Gastrocnemius medialis (tissue), 4 donors: ENCODE measurements at regions not wholly inside any gene's neighbourhood (a gene's known extent, or its start where the extent isn't known, plus 50 kb on each side); places are given as distances from the start of the nearest gene placed in this dataset.

ENCODE experiments used
- POLR2A ChIP-seq, 2 donors: fragments of 450-650 bp; IDR thresholded peaks; one replicate each; pipeline ENCODE4 v1.6.1; 2017; ENCODE audit warnings: antibody characterized with exemption in 2 of 2, mild to moderate bottlenecking in 2 of 2, moderate library complexity in 2 of 2
- TF ChIP-seq, protein P1 (sequence below), 5 experiments: fragments of 450-650 bp in 3 of 5; fragments of 200-600 bp in 2 of 5; sonication (generic) in 2 of 5; IDR thresholded peaks in 4 of 5; conservative IDR thresholded peaks in 1 of 5; 1 replicate in 4 of 5; 2 replicates in 1 of 5; pipeline ENCODE4 v1.5.1; 2016 to 2019; ENCODE audit warnings: antibody characterized with exemption in 5 of 5, mild to moderate bottlenecking in 3 of 5, moderate library complexity in 3 of 5

DNA sequence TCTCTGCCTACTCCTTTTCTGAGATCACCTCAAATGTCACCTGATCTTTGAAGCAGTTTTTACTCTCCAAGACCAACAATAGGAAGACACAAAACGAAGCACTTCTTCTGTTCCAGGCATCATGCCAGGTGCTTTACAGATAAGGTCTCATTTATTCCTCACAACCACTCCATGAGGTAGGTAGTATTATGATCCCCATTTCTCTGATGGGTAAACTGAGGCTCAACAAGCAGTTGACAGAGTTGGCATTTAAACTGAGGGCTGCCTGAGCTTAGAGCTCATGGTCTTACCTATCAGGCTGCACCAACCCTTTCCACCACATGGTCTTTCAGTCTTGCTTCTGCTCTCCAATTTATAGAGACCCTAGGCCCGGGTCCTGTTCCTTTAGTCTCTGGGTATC lies 147.2 kb upstream of the JUN start:
- no peak for TF ChIP-seq POLR2A (IDR thresholded peaks at IDR 0.05)
- TF ChIP-seq, protein P1, sequence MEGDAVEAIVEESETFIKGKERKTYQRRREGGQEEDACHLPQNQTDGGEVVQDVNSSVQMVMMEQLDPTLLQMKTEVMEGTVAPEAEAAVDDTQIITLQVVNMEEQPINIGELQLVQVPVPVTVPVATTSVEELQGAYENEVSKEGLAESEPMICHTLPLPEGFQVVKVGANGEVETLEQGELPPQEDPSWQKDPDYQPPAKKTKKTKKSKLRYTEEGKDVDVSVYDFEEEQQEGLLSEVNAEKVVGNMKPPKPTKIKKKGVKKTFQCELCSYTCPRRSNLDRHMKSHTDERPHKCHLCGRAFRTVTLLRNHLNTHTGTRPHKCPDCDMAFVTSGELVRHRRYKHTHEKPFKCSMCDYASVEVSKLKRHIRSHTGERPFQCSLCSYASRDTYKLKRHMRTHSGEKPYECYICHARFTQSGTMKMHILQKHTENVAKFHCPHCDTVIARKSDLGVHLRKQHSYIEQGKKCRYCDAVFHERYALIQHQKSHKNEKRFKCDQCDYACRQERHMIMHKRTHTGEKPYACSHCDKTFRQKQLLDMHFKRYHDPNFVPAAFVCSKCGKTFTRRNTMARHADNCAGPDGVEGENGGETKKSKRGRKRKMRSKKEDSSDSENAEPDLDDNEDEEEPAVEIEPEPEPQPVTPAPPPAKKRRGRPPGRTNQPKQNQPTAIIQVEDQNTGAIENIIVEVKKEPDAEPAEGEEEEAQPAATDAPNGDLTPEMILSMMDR (IDR thresholded peaks at IDR 0.05 in 4 of 5, conservative IDR thresholded peaks at IDR 0.05 in 1 of 5), result no peak
